ENCODE measurements at regions not wholly inside any gene's neighbourhood (a gene's known extent, or its start where the extent isn't known, plus 50 kb on each side); places are given as distances from the start of the nearest gene placed in this dataset.

GRCh38 chr5:148730942-148731898 lies 76.9 kb upstream of the HTR4 start:
- CTCF ChIA-PET = interaction anchor here (0.6 to 21.7 kb wide), 103 partner anchors 8 to 918 kb away, joined by 3 to 356 read pairs (median 5); partner anchors contain the start of genes ADRB2 and FBXO38
- no peaks in the 10 kb centered on the region for H3K36me3 Mint-ChIP-seq (ENCODE audit: low read depth)
- DNase-seq (peak; percentile 85), ATAC-seq (peak; percentile 94)
- POLR2A ChIA-PET = no interaction called here
- H3K4me1 Mint-ChIP-seq = peaks cover 7% of the 10 kb centered on the region
- H3K9me3 Mint-ChIP-seq (ENCODE audit: low read depth) = no peaks in the 10 kb centered on the region
- intact Hi-C loops (cut with DNase I, micrococcal nuclease) = loop anchor here (1.0 to 10.0 kb wide), 10 partner anchors 248 to 874 kb away; partner anchors contain the start of gene FBXO38 (in 1 of the 2)
- H3K4me3 Mint-ChIP-seq = no peak overlapping the region
- H3K27me3 Mint-ChIP-seq = peaks cover 1% of the 10 kb centered on the region
- H3K27ac Mint-ChIP-seq = no peak overlapping the region

GRCh38 chr5:148732692-148733091 lies 78.4 kb upstream of the HTR4 start:
- Mint-ChIP-seq H3K36me3 (ENCODE audit: low read depth) (no peaks in the 10 kb centered on the region), H3K9me3 (ENCODE audit: low read depth) (no peaks in the 10 kb centered on the region), H3K4me1 (peaks cover 7% of the 10 kb centered on the region), H3K4me3 (no peak overlapping the region), H3K27me3 (peaks cover 3% of the 10 kb centered on the region), H3K27ac (no peak overlapping the region)
- ChIA-PET CTCF (interaction anchor here (0.6 to 21.7 kb wide), 51 partner anchors 9 to 783 kb away, joined by 3 to 356 read pairs (median 4); partner anchors contain the start of genes ABLIM3 and ADRB2), POLR2A (interaction anchor here (0.7 kb wide), 1 partner anchor 97 kb away, joined by 7 read pairs; no protein-coding TSS in a partner anchor)
- intact Hi-C loops (cut with DNase I, micrococcal nuclease) = loop anchor here (1.0 to 10.0 kb wide), 9 partner anchors 266 to 875 kb away; partner anchors contain the start of gene FBXO38 (in 1 of the 2)
- ATAC-seq (no peak), DNase-seq (no peak)

- ChIA-PET CTCF (interaction anchor here (0.6 to 21.7 kb wide), 49 partner anchors 8 to 554 kb away, joined by 3 to 356 read pairs (median 4); partner anchors contain the start of gene ADRB2), POLR2A (no interaction called here)
- Mint-ChIP-seq H3K27me3 (peaks cover 3% of the 10 kb centered on the region), H3K36me3 (ENCODE audit: low read depth) (no peaks in the 10 kb centered on the region), H3K4me1 (peaks cover 7% of the 10 kb centered on the region), H3K27ac (no peak overlapping the region), H3K4me3 (no peak overlapping the region), H3K9me3 (ENCODE audit: low read depth) (no peaks in the 10 kb centered on the region)
- ATAC-seq (no peak), DNase-seq (peak; percentile 86)
- intact Hi-C loops (cut with DNase I, micrococcal nuclease) = loop anchor here (1.0 to 10.0 kb wide), 10 partner anchors 223 to 877 kb away; partner anchors contain the start of gene FBXO38 (in 1 of the 2)
Measured at GRCh38 chr5:148733601-148734438, 79.5 kb upstream of the HTR4 start.

- H3K4me1 Mint-ChIP-seq = peaks cover 7% of the 10 kb centered on the region
- no peaks in the 10 kb centered on the region for H3K36me3 Mint-ChIP-seq (ENCODE audit: low read depth)
- ChIA-PET CTCF (interaction anchor here (0.6 to 21.7 kb wide), 14 partner anchors 9 to 380 kb away, joined by 3 to 356 read pairs (median 6); no protein-coding TSS in a partner anchor), POLR2A (no interaction called here)
- intact Hi-C loops (cut with DNase I, micrococcal nuclease) = loop anchor here (1.0 to 10.0 kb wide), 5 partner anchors 223 to 877 kb away; partner anchors contain the start of gene FBXO38 (in 1 of the 2)
- H3K4me3 Mint-ChIP-seq = no peak overlapping the region
- peaks cover 3% of the 10 kb centered on the region for H3K27me3 Mint-ChIP-seq
- DNase-seq (no peak), ATAC-seq (no peak)
- no peaks in the 10 kb centered on the region for H3K9me3 Mint-ChIP-seq (ENCODE audit: low read depth)
- no peak overlapping the region for H3K27ac Mint-ChIP-seq
Measured at GRCh38 chr5:148734518-148734917, 80.2 kb upstream of the HTR4 start.

GRCh38 chr5:148735301-148735835 lies 81.0 kb upstream of the HTR4 start:
- ChIA-PET CTCF (interaction anchor here (0.8 to 21.7 kb wide), 12 partner anchors 8 to 380 kb away, joined by 3 to 356 read pairs (median 6); no protein-coding TSS in a partner anchor), POLR2A (no interaction called here)
- H3K27ac Mint-ChIP-seq = no peak overlapping the region
- no peaks in the 10 kb centered on the region for H3K9me3 Mint-ChIP-seq (ENCODE audit: low read depth)
- peaks cover 8% of the 10 kb centered on the region for H3K27me3 Mint-ChIP-seq
- DNase-seq (no peak), ATAC-seq (no peak)
- intact Hi-C loops (cut with DNase I, micrococcal nuclease) = loop anchor here in 1 of 2 experiments (10.0 kb wide), 1 partner anchor 529 kb away; no protein-coding TSS in a partner anchor
- H3K4me3 Mint-ChIP-seq = no peak overlapping the region
- peaks cover 7% of the 10 kb centered on the region for H3K4me1 Mint-ChIP-seq
- H3K36me3 Mint-ChIP-seq (ENCODE audit: low read depth) = no peaks in the 10 kb centered on the region

GRCh38 chr5:148739023-148739422 lies 84.7 kb upstream of the HTR4 start:
- H3K4me3 Mint-ChIP-seq = no peak overlapping the region
- ATAC-seq = no peak
- H3K4me1 Mint-ChIP-seq = no peaks in the 10 kb centered on the region
- no peaks in the 10 kb centered on the region for H3K36me3 Mint-ChIP-seq (ENCODE audit: low read depth)
- no peak for DNase-seq
- POLR2A ChIA-PET = no interaction called here
- CTCF ChIA-PET = interaction anchor here (0.7 to 21.7 kb wide), 13 partner anchors 8 to 495 kb away, joined by 3 to 356 read pairs (median 4); no protein-coding TSS in a partner anchor
- H3K27me3 Mint-ChIP-seq = peaks cover 13% of the 10 kb centered on the region
- intact Hi-C loops (cut with DNase I, micrococcal nuclease) = loop anchor here in 1 of 2 experiments (10.0 kb wide), 1 partner anchor 526 kb away; no protein-coding TSS in a partner anchor
- H3K27ac Mint-ChIP-seq = no peak overlapping the region
- no peaks in the 10 kb centered on the region for H3K9me3 Mint-ChIP-seq (ENCODE audit: low read depth)

GRCh38 chr5:148739524-148739923 lies 85.2 kb upstream of the HTR4 start:
- H3K27me3 Mint-ChIP-seq = peaks cover 13% of the 10 kb centered on the region
- intact Hi-C loops (cut with DNase I, micrococcal nuclease) = loop anchor here in 1 of 2 experiments (10.0 kb wide), 1 partner anchor 525 kb away; no protein-coding TSS in a partner anchor

GRCh38 chr5:148740079-148740858 lies 85.9 kb upstream of the HTR4 start:
- ChIA-PET CTCF (interaction anchor here (0.6 to 21.7 kb wide), 15 partner anchors 8 to 475 kb away, joined by 3 to 356 read pairs (median 4); no protein-coding TSS in a partner anchor), POLR2A (no interaction called here)
- ATAC-seq = no peak
- no peak for DNase-seq
- H3K9me3 Mint-ChIP-seq (ENCODE audit: low read depth) = no peaks in the 10 kb centered on the region
- H3K27ac Mint-ChIP-seq = no peak overlapping the region
- peaks cover 13% of the 10 kb centered on the region for H3K27me3 Mint-ChIP-seq
- intact Hi-C loops (cut with DNase I, micrococcal nuclease) = loop anchor here (2.0 kb wide), 3 partner anchors 87 to 259 kb away; partner anchors contain the start of gene ADRB2 (in 1 of the 2)
- no peak overlapping the region for H3K4me3 Mint-ChIP-seq
- H3K4me1 Mint-ChIP-seq = no peaks in the 10 kb centered on the region
- H3K36me3 Mint-ChIP-seq (ENCODE audit: low read depth) = no peaks in the 10 kb centered on the region

More at GRCh38 chr5:148739524-148739923, 85.2 kb upstream of the HTR4 start:
- H3K9me3 Mint-ChIP-seq (ENCODE audit: low read depth) = no peaks in the 10 kb centered on the region
- DNase-seq = no peak
- ChIA-PET POLR2A (no interaction called here), CTCF (interaction anchor here (0.6 to 21.7 kb wide), 14 partner anchors 9 to 495 kb away, joined by 3 to 356 read pairs (median 4); no protein-coding TSS in a partner anchor)
- no peak overlapping the region for H3K27ac Mint-ChIP-seq
- no peak for ATAC-seq
- no peak overlapping the region for H3K4me3 Mint-ChIP-seq
- H3K36me3 Mint-ChIP-seq (ENCODE audit: low read depth) = no peaks in the 10 kb centered on the region
- H3K4me1 Mint-ChIP-seq = no peaks in the 10 kb centered on the region

GRCh38 chr5:148740966-148741742 lies 85.3 kb upstream of the ADRB2 start:
- no peak for ATAC-seq
- ChIA-PET POLR2A (no interaction called here), CTCF (interaction anchor here (0.6 to 21.7 kb wide), 32 partner anchors 8 to 616 kb away, joined by 3 to 356 read pairs (median 4); no protein-coding TSS in a partner anchor)
- Mint-ChIP-seq H3K4me3 (no peak overlapping the region), H3K4me1 (no peaks in the 10 kb centered on the region), H3K36me3 (ENCODE audit: low read depth) (no peaks in the 10 kb centered on the region), H3K9me3 (ENCODE audit: low read depth) (no peaks in the 10 kb centered on the region), H3K27ac (no peak overlapping the region), H3K27me3 (peaks cover 13% of the 10 kb centered on the region)
- DNase-seq = no peak
- intact Hi-C loops (cut with DNase I, micrococcal nuclease) = loop anchor here (1.0 to 2.0 kb wide), 5 partner anchors 86 to 294 kb away; partner anchors contain the start of gene ADRB2 (in 1 of the 2)
